Middle frontal gyrus (tissue), 1 donor: ENCODE measurements at regions not wholly inside any gene's neighbourhood (a gene's known extent, or its start where the extent isn't known, plus 50 kb on each side); places are given as distances from the start of the nearest gene placed in this dataset.
"Not testable (repeated sequence)": the region's sequence is repeated elsewhere in the genome, so short reads cannot be mapped to it uniquely, and the experiment has no call there.

Experiments used
- DNase-seq: peaks from one replicate; pipeline ENCODE4 v3.0.0-alpha.2; 2015; ENCODE audit warnings: low spot score; ENCODE audit errors: extremely low spot score

GRCh38 chr13:109401891-109402290 lies 384.5 kb downstream of the IRS2 start:
- no peak for DNase-seq

- no peak for DNase-seq
These were observed 385.1 kb downstream of the IRS2 start for GRCh38 chr13:109401307-109401706.

- DNase-seq, result no peak
These were observed 385.6 kb downstream of the IRS2 start for GRCh38 chr13:109400624-109401257.

GRCh38 chr13:109400209-109400608 lies 386.2 kb downstream of the IRS2 start:
- DNase-seq, result no peak

GRCh38 chr13:109398071-109398470 lies 388.3 kb downstream of the IRS2 start:
- not testable (repeated sequence) for DNase-seq

GRCh38 chr13:109397285-109397684 lies 389.1 kb downstream of the IRS2 start:
- DNase-seq, result no peak

GRCh38 chr13:109396266-109396665 lies 390.1 kb downstream of the IRS2 start:
- DNase-seq, result no peak

- DNase-seq, result no peak
These were observed 391.4 kb downstream of the IRS2 start for GRCh38 chr13:109395014-109395413.

- no peak for DNase-seq
These were observed 391.9 kb downstream of the IRS2 start for GRCh38 chr13:109394311-109394988.

GRCh38 chr13:109393045-109393444 lies 393.3 kb downstream of the IRS2 start:
- DNase-seq, result no peak

GRCh38 chr13:109390391-109390790 lies 396.0 kb downstream of the IRS2 start:
- DNase-seq, result no peak

GRCh38 chr13:109389892-109390345 lies 396.5 kb downstream of the IRS2 start:
- DNase-seq, result no peak

- DNase-seq, result no peak
These were observed 396.9 kb downstream of the IRS2 start for GRCh38 chr13:109389456-109389855.

- no peak for DNase-seq
These were observed 398.9 kb downstream of the IRS2 start for GRCh38 chr13:109387471-109387870.

GRCh38 chr13:109385242-109385560 lies 401.2 kb downstream of the IRS2 start:
- no peak for DNase-seq

GRCh38 chr13:109384491-109385241 lies 401.7 kb downstream of the IRS2 start:
- DNase-seq, result no peak

- no peak for DNase-seq
These were observed 402.7 kb downstream of the IRS2 start for GRCh38 chr13:109383683-109384082.

- DNase-seq, result no peak
These were observed 404.7 kb downstream of the IRS2 start for GRCh38 chr13:109381546-109382180.

- no peak for DNase-seq
These were observed 405.9 kb downstream of the IRS2 start for GRCh38 chr13:109380457-109380856.

GRCh38 chr13:109379930-109380329 lies 406.5 kb downstream of the IRS2 start:
- no peak for DNase-seq

- DNase-seq, result no peak
These were observed 409.4 kb downstream of the IRS2 start for GRCh38 chr13:109376936-109377335.

GRCh38 chr13:109374609-109375200 lies 411.7 kb downstream of the IRS2 start:
- DNase-seq, result no peak
